ENCODE measurements at regions not wholly inside any gene's neighbourhood (a gene's known extent, or its start where the extent isn't known, plus 50 kb on each side); places are given as distances from the start of the nearest gene placed in this dataset.

- TF ChIP-seq CTCF (IDR thresholded peaks at IDR 0.05; ENCODE audit: insufficient read depth, low read length, poor library complexity, severe bottlenecking), result no peak
- no peak for TF ChIP-seq EZH2phosphoT487 (conservative IDR thresholded peaks at IDR 0.05; ENCODE audit: low read length)
These were observed 555.4 kb upstream of the EEF2KMT start for GRCh38 chr16:5653041-5653440.

All from SU-DHL-6 (cell line).